Stromal cell of bone marrow (primary cell): ENCODE measurements at regions not wholly inside any gene's neighbourhood (a gene's known extent, or its start where the extent isn't known, plus 50 kb on each side); places are given as distances from the start of the nearest gene placed in this dataset.

Experiments used
- DNase-seq: peaks from one replicate; pipeline ENCODE4 v3.0.0-alpha.2; 2012; ENCODE audit warnings: low read depth

GRCh38 chr2:16294791-16295190 lies 354.4 kb downstream of the MYCN start:
- no peak for DNase-seq

GRCh38 chr2:16293871-16294270 lies 353.5 kb downstream of the MYCN start:
- no peak for DNase-seq

GRCh38 chr2:16293398-16293797 lies 353.0 kb downstream of the MYCN start:
- DNase-seq, result no peak

GRCh38 chr2:16291731-16292550 lies 351.6 kb downstream of the MYCN start:
- no peak for DNase-seq

- DNase-seq, result no peak
Observed at GRCh38 chr2:16291226-16291625, 350.9 kb downstream of the MYCN start.

GRCh38 chr2:16290311-16291020 lies 350.1 kb downstream of the MYCN start:
- no peak for DNase-seq

- no peak for DNase-seq
Observed at GRCh38 chr2:16288371-16289112, 348.2 kb downstream of the MYCN start.

- no peak for DNase-seq
Observed at GRCh38 chr2:16287831-16288230, 347.5 kb downstream of the MYCN start.

GRCh38 chr2:16287281-16287680 lies 346.9 kb downstream of the MYCN start:
- no peak for DNase-seq

- DNase-seq, result no peak
Observed at GRCh38 chr2:16285813-16286510, 345.6 kb downstream of the MYCN start.

- no peak for DNase-seq
Observed at GRCh38 chr2:16284941-16285625, 344.7 kb downstream of the MYCN start.

GRCh38 chr2:16283071-16283850 lies 342.9 kb downstream of the MYCN start:
- no peak for DNase-seq

- DNase-seq, result no peak
Observed at GRCh38 chr2:16282511-16282910, 342.2 kb downstream of the MYCN start.

GRCh38 chr2:16281451-16282335 lies 341.3 kb downstream of the MYCN start:
- DNase-seq, result no peak

- DNase-seq, result no peak
Observed at GRCh38 chr2:16280081-16280480, 339.7 kb downstream of the MYCN start.

GRCh38 chr2:16279641-16280040 lies 339.3 kb downstream of the MYCN start:
- DNase-seq, result no peak

- no peak for DNase-seq
Observed at GRCh38 chr2:16279201-16279570, 338.8 kb downstream of the MYCN start.

GRCh38 chr2:16278421-16279200 lies 338.3 kb downstream of the MYCN start:
- DNase-seq, result no peak

- no peak for DNase-seq
Observed at GRCh38 chr2:16277117-16277516, 336.8 kb downstream of the MYCN start.
